Superior temporal gyrus (tissue), 1 donor: ENCODE measurements at regions not wholly inside any gene's neighbourhood (a gene's known extent, or its start where the extent isn't known, plus 50 kb on each side); places are given as distances from the start of the nearest gene placed in this dataset.

Experiments
- DNase-seq: peaks from one replicate; pipeline ENCODE4 v3.0.0-alpha.2; 2016; ENCODE audit errors: extremely low spot score

DNA sequence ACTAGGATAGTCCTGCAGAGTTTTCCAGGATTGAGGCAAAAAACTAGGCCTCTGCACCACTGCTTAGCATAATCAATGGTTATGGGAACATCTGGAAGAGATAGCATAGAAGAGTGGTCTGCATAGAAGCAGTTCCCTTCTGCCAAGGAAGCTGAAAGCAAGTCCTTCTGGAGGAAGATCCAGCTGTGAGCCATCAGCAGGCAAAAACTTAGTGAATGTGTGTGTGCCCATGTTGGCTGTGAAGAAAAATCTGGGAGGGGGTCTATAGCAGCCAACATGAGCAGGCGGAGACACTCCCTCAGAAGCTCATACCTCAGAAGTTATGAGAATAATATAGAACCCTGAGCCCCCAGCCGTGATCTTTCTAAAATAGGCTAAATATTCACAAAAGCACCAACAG lies 228.1 kb upstream of the STEAP1 start:
- no peak for DNase-seq

DNA sequence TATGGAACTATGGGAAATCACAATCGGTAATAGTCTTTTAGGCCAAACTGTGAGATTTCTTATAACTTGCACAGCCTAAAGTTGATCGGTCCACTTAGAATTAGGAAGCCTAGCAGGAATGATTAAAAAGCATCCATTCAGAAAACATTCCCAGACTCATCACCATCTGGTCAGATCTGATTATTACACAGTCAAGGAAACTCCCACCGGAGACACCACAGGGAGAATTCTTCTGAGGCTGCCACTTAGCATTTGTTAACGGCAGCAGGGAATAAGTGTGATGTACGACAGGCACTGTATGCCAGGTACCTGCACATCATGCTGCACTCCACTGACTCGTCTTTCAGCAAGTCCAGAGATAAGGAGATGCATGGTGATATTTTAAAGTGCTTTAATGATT lies 227.6 kb upstream of the STEAP1 start:
- no peak for DNase-seq

DNA sequence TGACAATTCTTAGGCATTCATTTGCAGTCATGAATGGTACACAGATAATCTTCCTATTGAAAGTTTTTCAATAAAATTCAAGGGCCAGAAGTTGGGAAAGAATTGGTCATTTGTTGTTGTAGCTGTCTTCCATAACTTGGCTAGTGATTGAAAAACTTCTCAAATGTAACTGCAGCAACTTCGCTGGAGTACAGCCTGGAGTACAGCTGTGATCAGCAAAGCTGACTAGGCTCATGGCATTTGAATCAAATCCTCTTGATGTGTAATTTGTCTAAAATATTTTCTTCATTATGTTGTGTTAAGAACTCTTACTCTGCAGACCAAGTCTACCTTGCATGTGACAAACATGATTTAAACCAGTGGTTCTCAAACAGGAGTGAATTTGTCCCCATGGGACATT lies 226.5 kb upstream of the STEAP1 start:
- no peak for DNase-seq

DNA sequence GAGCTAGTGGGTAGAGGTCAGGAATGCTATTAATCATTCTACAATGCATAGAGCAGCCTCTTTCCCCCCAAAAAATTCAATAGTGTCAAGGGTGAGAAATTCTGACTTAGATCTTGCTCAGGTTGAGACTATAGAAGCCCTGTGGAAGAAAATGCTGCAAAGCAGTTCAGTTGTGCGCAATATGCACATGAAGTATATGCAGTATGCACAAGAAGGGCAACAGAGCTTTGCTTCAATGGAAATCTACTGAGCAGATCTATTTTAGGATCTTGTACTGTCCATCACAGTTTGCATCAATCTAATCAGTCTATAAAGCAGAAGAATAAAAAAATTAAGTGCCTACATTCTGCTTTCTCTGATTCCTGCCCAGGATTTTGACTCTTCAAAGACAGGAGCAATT lies 225.8 kb upstream of the STEAP1 start:
- no peak for DNase-seq

DNA sequence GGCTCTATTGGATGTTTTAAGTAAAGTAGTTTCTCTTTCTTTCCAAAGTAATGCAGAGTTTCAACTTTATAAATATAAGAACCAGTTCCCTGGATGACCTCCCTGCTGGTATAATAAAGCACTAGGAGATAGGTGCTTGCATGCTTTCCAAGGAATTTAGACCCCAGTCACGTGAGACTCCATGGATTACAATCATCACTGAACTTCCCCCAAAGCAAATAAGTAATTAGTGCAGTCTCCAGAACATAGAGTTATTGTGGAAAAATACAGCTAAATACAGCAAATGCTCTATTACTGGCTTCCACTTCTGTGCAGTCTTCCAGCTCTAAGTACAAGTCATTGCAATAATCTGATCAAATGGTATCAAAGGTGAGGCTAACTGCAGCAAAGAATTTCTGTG lies 220.2 kb upstream of the STEAP1 start:
- no peak for DNase-seq

DNA sequence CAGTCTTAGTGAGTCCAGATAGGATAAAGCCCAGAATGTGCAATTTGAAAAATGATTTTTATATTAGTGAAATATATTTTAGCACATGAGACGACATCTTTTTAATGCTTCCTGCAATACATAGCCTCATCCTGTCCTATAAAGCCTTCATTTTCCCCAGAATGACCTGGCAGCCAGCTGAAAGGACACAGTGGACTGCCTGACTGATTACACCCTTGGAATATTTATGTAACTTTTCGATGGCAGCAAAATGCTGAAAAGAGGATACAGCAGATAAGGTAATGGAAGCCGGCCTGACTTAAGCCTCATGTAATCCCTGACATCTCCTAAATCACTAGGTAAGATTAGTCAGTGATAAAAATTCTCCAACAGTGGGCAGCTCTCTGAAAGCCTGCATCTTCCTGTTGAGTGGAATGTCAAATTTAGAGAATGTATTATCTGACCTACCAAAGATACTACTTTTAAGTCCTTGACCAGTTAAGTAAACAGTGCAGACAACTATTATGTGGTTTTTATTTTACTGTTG lies 210.7 kb upstream of the STEAP1 start:
- no peak for DNase-seq

DNA sequence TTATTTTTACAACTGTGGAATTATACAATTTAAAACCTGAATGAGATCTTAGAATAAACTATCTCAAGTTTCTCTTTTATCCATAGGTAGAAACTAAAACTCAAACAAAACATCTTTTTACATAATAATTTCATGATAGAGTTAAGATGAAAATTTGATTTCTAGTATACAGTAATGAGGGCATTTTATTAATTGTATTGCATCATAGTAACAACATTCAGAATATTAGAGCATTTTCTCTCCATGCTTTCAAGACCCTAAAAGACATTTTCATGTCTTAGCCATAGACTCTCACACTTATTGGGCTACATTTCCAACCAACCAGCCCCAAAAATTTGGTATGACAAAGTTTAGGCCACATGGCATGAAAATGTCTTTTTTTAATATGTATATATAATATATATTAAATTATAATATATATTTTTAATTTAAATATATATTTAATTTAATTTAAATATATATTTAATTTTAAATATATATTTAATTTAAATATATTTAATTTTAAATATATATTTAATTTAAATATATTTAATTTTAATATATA lies 195.7 kb upstream of the STEAP1 start:
- DNase-seq, result no peak

DNA sequence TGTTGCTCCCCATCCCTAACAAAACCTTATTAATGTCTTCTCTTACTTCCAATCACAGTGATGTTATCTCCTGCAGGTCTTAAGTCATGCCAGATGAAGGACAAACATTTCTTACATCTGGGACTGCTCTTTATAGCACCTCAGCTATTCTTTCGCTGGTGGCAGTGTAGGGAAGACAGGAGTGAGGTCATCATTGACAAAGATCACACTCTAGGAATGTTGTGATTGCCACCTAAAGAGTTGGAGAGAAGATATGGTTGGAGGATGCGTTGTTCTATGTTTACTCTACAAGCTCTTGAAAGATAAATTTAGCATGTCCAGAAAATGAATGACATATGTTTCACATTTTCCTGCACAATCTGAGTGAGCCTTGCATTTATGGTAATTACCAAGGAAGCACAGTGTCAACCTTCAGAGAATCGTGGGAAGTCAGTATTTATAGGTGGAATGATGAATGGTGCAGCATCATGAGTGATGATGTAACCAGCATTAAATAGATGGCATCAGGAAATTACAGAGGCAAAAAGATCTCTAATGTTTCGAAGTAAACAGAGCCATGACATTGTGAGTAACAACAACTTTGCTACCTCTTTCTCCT lies 188.1 kb upstream of the STEAP1 start:
- no peak for DNase-seq

DNA sequence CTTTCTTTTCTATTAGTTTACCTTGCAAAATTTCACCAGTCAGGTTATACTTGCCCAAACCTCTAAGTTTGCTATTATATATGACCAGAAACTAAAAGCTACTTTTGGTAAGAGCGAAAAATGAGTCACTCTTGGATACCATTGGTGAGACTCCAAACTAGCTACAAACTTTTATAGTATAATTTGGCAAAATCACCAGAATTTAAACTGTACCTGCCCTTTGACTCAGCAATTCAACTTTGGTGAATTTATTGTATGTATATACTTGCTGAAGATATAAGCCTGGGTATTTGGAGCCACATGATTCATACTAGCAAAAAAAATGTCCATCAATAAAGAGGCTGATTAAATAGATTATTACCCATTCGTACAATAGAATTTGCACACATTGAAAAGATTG lies 178.7 kb upstream of the STEAP1 start:
- DNase-seq, result no peak

DNA sequence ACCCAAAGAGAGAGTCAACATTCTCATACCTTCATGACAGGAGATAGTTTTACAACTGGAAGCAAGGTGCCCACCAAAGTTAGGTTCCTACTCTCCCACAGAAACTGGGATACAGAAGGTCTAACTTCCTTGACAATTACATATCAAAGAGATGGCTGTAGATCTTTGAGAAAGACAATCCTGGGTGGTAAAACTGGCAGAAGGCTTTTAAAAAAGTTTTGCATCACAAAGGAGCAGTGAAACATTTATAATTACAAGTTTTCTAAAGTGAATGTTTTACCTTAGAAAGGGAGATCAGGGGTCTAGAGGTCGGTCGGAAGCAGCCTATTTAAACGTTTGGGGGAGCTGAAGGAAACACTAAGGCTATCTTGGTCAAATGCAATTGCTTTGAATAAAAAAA lies 166.6 kb upstream of the STEAP1 start:
- DNase-seq, result no peak

DNA sequence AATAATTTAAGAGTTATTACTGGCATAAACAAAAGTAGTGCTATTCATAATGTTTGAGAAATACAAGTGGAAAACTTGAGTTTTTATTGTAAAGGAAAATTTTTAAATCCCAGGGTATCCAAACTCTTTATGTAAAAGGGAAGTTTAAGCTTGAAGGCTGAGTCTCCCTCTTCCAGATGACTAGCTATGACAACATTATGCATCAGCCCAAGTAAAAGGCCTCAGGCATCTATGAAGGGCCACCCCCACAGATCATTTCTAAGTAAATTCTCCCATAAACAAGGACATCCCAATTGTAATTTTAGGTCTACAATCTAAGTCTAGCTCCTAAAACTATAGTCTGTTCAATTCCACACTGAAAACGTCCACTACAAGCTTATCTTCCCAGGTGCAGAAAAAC lies 166.2 kb upstream of the STEAP1 start:
- DNase-seq, result no peak

DNA sequence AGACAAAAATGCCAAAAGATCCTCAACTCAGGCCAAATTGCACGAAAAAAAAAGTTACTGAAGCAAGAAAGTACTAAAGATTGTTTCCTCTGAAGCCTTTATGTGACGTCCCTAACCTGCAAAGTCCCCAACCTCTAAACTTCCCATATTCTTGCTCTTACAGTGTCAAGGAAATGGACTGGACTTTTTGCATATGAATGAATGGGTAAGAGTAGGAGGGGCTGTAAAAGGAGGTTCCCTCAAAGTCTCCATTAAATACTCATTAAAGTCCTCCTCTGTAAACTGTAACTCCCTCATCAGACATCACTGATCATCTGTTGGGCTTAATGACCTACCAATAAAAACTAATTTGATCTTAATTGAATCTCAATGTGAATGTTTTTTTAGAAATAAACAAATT lies 164.8 kb upstream of the STEAP1 start:
- DNase-seq, result no peak

DNA sequence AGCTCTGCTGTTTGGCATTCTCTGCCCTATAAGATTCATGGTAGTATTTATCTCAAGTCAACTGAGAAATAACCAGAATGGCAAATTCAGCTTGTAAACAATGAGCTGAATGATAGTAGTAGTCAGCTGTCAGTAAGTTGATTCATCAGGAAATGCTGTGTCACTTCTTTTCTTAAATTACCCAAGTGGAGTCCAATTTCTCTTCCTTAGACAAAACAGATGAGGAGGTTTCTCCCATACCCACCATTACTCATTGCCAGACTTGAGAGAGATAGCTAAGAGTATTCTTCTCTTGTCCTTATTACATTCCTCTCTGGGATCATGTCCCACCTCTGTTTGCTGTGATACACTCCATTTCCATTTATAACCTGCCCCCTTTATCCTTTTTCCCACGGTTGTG lies 159.8 kb upstream of the STEAP1 start:
- DNase-seq, result no peak

DNA sequence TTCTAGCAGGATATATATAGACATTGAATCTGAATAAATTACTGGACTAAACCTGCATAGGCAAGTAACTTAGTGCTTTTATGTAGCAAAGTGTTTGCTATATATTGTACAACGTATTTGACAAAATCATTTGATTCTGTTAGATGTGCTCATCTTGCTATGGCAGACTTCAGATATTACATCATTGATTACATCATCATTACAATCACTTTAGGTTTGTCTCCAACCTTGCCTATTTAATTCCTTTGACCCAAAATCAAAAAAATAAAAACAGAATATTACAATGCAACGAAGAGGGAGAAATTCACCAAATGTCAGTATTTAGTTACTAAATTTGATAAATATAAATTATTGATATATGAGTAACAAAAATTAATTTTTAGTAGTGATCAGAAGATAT lies 155.7 kb upstream of the STEAP1 start:
- no peak for DNase-seq

DNA sequence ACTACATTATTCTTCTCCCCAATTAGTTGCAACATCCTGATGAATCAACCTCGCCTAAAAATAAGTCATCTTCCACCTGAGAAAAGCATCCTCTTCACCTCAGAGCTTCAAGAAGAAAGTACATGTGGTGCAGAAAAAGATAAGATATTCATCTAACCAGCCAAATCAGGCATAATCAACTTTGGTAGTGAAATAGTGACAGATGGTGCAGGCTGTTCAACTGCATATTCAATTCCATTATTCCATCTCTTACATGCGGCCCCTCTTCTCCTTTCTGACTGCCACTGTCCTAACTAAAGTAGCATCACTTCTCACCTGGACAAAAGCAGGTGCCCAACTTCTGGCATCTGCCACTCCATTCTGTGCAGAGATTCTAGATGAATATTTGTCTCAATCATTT lies 148.4 kb upstream of the STEAP1 start:
- DNase-seq, result no peak

DNA sequence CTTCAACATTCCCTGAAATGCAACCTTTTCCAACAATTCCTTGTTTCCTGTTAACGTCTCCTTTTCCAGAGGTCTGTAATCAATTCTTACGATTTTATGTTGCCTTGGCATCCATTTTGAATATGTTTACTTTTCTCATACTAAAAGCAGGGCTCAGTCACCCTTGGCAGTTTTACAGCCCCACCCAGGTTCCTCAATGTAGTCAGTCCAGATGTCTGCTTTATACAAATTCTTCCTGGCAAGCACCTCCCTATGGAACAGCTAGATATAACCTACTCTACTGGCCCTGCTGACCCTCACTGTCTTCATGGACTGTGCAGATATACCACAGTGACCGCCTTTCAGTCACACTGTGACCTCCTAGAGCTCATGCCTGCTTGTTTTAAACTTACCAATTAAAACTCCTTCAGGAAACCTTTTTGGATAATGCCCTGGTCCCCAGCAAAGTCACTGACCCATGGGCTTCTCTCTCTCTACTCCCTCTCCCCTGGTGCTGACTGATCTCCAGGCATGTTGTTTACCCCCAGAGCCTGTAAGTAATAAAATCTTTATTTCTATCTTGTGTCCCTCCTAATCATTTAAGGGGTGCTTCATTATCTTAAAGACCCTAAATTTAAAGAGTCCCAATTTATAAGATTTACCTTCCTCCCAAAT lies 147.1 kb upstream of the STEAP1 start:
- DNase-seq, result no peak

DNA sequence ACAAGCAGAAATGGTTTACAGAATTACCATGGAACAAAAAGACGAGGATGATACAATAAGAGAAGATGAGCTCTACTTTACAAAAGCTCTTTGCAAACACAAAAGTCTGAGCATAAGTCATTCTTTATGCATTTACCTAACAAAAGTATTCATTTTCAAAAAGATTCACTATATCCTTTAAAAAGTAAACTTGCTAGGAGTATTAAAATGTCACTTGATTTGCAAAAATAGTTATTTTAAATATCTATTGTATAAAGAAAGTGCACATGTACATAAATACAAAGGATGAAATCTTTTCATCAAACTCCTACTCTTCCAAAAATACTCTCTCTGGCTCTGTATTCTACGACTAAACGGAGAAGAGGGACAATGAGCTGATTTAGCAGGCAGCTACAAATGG lies 146.4 kb upstream of the STEAP1 start:
- DNase-seq, result no peak

DNA sequence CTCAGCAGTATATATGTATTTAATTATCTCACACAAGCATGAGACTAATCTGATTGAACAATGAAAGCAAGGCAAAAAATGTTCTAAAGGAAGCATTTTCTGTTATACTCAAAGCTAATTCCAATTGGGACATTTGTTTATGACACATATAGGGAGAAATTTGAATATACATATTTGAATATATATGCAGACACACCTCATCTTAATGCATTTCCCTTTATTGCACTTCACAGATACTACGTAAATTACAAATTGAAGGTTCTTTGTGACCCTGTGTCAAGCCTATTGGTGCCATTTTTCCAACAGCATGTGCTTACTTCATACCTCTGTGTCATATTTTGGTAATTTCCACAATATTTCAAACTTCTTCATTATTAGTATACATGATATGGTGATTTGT lies 132.1 kb upstream of the STEAP1 start:
- DNase-seq, result no peak

DNA sequence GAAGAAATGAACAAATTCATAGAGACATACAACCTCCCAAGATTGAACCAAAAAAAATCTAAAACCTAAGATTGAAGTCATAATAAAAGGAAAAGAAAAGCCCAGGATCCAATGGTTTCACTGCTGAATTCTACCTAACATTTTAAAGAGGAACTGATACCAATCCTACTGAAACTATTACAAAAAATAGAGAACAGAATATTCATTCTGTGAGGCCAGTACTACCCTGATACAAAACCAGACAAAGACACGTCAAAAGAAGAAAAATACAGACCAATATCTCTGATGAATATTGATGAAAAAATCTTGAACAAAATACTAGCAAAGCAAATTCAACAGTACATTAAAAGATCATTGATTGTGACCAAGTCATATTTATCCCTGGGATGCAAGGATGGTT lies 128.5 kb upstream of the STEAP1 start:
- no peak for DNase-seq

DNA sequence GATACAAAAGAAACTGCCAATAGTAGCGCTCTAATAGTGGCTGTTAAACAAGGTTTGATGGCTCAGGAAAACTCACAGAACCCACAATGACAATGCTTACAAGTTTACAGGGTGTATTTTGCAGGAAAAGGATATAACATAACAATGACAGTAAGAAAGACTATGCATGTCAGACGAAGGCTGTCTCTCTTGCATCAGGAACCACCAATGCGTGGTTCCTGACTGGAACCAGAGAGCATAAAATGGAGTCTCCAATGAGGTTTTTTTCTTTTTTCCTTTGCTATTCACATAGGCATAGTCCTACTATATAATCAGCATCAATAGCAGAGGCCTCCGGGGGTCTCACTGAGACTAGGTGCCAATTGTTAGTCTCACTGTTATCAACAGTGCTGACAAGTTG lies 120.4 kb upstream of the STEAP1 start:
- no peak for DNase-seq

DNA sequence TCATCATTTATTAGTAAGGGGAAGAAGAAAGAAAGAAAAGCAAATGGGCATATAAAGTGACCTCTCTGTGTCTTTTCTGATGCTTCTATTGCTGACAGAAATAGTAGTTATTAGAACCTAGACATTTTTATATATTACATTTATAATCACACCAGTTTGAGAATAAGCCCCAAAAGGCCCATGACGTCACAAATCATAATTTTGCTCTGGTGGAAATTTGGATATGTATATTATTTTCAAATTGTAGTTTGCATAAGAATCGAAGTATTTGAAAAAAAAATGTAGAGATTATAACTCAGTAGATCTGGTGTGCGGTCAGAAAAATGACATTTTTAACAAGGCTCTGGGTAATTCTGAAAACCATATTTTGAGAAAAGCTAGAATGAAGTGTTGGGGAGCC lies 101.2 kb upstream of the STEAP1 start:
- no peak for DNase-seq

DNA sequence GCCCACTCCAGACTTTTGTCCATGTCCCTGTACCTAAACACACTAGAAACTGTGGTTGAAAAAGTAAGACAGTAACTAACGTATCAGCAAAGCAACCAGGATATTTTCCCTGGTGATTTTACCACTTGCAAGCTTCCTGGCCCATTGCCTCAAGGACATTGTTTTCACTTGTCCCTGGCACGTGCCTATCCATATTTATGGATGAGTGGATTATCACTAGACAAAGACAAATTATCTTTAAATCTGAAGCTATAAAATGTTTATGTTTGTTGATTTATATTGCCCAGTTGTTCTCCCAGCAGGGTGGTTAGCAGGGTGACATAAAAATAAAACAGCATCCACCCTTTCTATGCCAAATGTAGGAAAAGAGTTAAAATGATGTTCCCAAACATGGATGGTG lies 93.2 kb upstream of the STEAP1 start:
- DNase-seq, result no peak

DNA sequence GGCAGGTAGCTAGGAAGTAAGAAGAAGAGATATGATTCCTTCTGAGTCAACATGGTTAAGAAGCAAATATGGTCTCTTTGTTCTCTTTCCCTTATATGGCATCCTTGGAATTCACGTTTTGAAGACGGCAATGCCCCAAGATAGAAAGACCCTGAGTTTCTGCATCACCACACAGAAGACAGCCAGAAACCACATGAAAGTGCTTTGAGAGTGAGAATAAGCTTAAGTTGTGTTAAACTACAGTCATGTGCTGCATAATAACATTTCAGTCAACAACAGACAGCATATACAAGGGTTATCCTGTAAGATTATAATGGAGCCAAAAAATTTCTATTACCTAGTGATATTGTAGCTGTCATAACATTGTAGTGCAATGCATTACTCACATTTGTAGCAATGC lies 89.9 kb upstream of the STEAP1 start:
- DNase-seq, result no peak

DNA sequence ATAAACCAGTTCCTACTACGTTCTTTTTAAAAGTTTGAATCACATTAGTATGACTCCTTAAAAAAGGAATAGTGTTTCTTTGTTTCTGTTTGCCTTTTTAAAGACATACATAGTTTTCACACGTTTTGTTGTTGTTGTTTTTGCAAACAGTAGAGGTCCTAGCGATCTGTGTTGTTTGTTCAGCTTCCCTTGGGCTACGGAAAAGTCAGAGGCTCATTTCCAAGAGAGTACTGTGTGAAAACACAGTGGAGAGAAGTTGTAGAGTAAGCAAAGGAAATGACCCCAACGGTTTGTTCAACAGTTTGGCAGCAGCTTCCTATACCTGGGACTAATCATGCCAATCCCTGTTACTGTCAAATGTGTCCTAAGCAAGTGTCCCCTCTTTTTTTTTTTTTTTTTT lies 87.1 kb upstream of the STEAP1 start:
- no peak for DNase-seq
